ENCODE measurements at regions not wholly inside any gene's neighbourhood (a gene's known extent, or its start where the extent isn't known, plus 50 kb on each side); places are given as distances from the start of the nearest gene placed in this dataset.

GRCh38 chr16:75913958-75914357 lies 187.7 kb upstream of the CPHXL start:
- no peak overlapping the region for H3K4me3 ChIP-seq (ENCODE audit: low read depth, low read length)
- no peak for DNase-seq (ENCODE audit: low read depth)

- no peak overlapping the region for H3K4me3 ChIP-seq (ENCODE audit: low read depth, low read length)
- DNase-seq (ENCODE audit: low read depth): no peak
Observed at GRCh38 chr16:75916451-75916850, 190.2 kb upstream of the CPHXL start.

GRCh38 chr16:75918109-75918508 lies 191.8 kb upstream of the CPHXL start:
- H3K4me3 ChIP-seq (ENCODE audit: low read depth, low read length): no peak overlapping the region
- DNase-seq (ENCODE audit: low read depth): no peak

- DNase-seq (ENCODE audit: low read depth): no peak
- no peak overlapping the region for H3K4me3 ChIP-seq (ENCODE audit: low read depth, low read length)
Observed at GRCh38 chr16:75919664-75920063, 193.4 kb upstream of the CPHXL start.

- H3K4me3 ChIP-seq (ENCODE audit: low read depth, low read length): no peak overlapping the region
- no peak for DNase-seq (ENCODE audit: low read depth)
Observed at GRCh38 chr16:75921281-75921680, 195.0 kb upstream of the CPHXL start.

GRCh38 chr16:75922250-75922649 lies 196.0 kb upstream of the CPHXL start:
- H3K4me3 ChIP-seq (ENCODE audit: low read depth, low read length): no peak overlapping the region

GRCh38 chr16:75924397-75924796 lies 198.1 kb upstream of the CPHXL start:
- no peak for DNase-seq (ENCODE audit: low read depth)
- no peak overlapping the region for H3K4me3 ChIP-seq (ENCODE audit: low read depth, low read length)

More at GRCh38 chr16:75922250-75922649, 196.0 kb upstream of the CPHXL start:
- DNase-seq (ENCODE audit: low read depth): no peak

GRCh38 chr16:75927810-75928209 lies 201.5 kb upstream of the CPHXL start:
- DNase-seq (ENCODE audit: low read depth): no peak

GRCh38 chr16:75928295-75928694 lies 202.0 kb upstream of the CPHXL start:
- DNase-seq (ENCODE audit: low read depth): no peak
- H3K4me3 ChIP-seq (ENCODE audit: low read depth, low read length): no peak overlapping the region

More at GRCh38 chr16:75927810-75928209, 201.5 kb upstream of the CPHXL start:
- H3K4me3 ChIP-seq (ENCODE audit: low read depth, low read length): no peak overlapping the region

GRCh38 chr16:75929046-75929445 lies 202.8 kb upstream of the CPHXL start:
- DNase-seq (ENCODE audit: low read depth): no peak
- no peak overlapping the region for H3K4me3 ChIP-seq (ENCODE audit: low read depth, low read length)

- no peak overlapping the region for H3K4me3 ChIP-seq (ENCODE audit: low read depth, low read length)
- peak; percentile 72 for DNase-seq (ENCODE audit: low read depth)
Observed at GRCh38 chr16:75931043-75931442, 204.8 kb upstream of the CPHXL start.

- no peak overlapping the region for H3K4me3 ChIP-seq (ENCODE audit: low read depth, low read length)
- DNase-seq (ENCODE audit: low read depth): no peak
Observed at GRCh38 chr16:75931970-75932369, 205.7 kb upstream of the CPHXL start.

GRCh38 chr16:75938818-75939217 lies 212.5 kb upstream of the CPHXL start:
- no peak for DNase-seq (ENCODE audit: low read depth)
- H3K4me3 ChIP-seq (ENCODE audit: low read depth, low read length): no peak overlapping the region

- no peak for DNase-seq (ENCODE audit: low read depth)
- H3K4me3 ChIP-seq (ENCODE audit: low read depth, low read length): no peak overlapping the region
Observed at GRCh38 chr16:75942351-75942750, 216.1 kb upstream of the CPHXL start.

GRCh38 chr16:75942936-75943335 lies 216.6 kb upstream of the CPHXL start:
- no peak for DNase-seq (ENCODE audit: low read depth)
- no peak overlapping the region for H3K4me3 ChIP-seq (ENCODE audit: low read depth, low read length)

- H3K4me3 ChIP-seq (ENCODE audit: low read depth, low read length): no peak overlapping the region
- DNase-seq (ENCODE audit: low read depth): no peak
Observed at GRCh38 chr16:75943705-75944514, 217.6 kb upstream of the CPHXL start.

- H3K4me3 ChIP-seq (ENCODE audit: low read depth, low read length): no peak overlapping the region
- DNase-seq (ENCODE audit: low read depth): no peak
Observed at GRCh38 chr16:75945916-75946457, 219.7 kb upstream of the CPHXL start.

GRCh38 chr16:75947626-75948239 lies 221.4 kb upstream of the CPHXL start:
- no peak for DNase-seq (ENCODE audit: low read depth)

GRCh38 chr16:75948441-75948840 lies 222.2 kb upstream of the CPHXL start:
- DNase-seq (ENCODE audit: low read depth): no peak
- no peak overlapping the region for H3K4me3 ChIP-seq (ENCODE audit: low read depth, low read length)

More at GRCh38 chr16:75947626-75948239, 221.4 kb upstream of the CPHXL start:
- H3K4me3 ChIP-seq (ENCODE audit: low read depth, low read length): no peak overlapping the region

- no peak overlapping the region for H3K4me3 ChIP-seq (ENCODE audit: low read depth, low read length)
- DNase-seq (ENCODE audit: low read depth): no peak
Observed at GRCh38 chr16:75948886-75949285, 222.6 kb upstream of the CPHXL start.

- DNase-seq (ENCODE audit: low read depth): no peak
- no peak overlapping the region for H3K4me3 ChIP-seq (ENCODE audit: low read depth, low read length)
Observed at GRCh38 chr16:75952124-75952523, 225.8 kb upstream of the CPHXL start.

Measured in skeletal muscle cell (primary cell).